ENCODE measurements at regions not wholly inside any gene's neighbourhood (a gene's known extent, or its start where the extent isn't known, plus 50 kb on each side); places are given as distances from the start of the nearest gene placed in this dataset.
A peak's percentile ranks its signal among the peaks of the same experiment; 100 is the strongest.

DNA sequence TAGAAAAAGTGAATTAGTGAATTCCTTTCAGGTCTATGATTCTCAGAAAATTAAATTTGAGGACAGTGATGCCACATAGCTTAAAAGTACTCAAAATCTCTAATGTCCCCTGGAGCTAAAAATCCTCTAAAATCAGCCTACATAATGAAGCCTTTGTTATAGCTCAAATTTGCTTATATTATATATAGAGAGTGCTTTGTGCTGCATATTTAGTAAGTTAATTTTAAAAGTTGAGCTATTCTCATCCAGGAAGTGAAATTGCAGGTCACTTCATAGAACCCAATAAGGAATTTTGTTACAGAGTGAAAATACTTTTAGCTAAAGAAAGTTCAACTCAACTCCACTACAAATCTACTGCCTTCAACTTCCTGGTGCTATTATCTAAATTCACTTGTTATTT lies 507.5 kb upstream of the MAP3K7 start:
- no peaks in the 10 kb centered on the region for H3K36me3 Mint-ChIP-seq
- no peak overlapping the region for H3K4me3 Mint-ChIP-seq
- DNase-seq, result no peak
- no peak overlapping the region for H3K27ac Mint-ChIP-seq
- H3K9me3 Mint-ChIP-seq, result peaks cover 0 to 2% (median 0%) of the 10 kb centered on the region in 8 donors
- Histone ChIP-seq H3K4me1 (ENCODE audit: insufficient read depth, low read length) (no peaks in the 10 kb centered on the region), H3K27ac (ENCODE audit: low read depth, low read length) (no peak overlapping the region), H3K9me3 (ENCODE audit: control insufficient read depth in 1 of 2, low read length in 2 of 2) (no peaks in the 10 kb centered on the region), H3K27me3 (ENCODE audit: insufficient read depth, low read length) (no peaks in the 10 kb centered on the region), H3K4me3 (ENCODE audit: low read length in 2 of 2) (no peak overlapping the region), H3K36me3 (ENCODE audit: insufficient read depth, low read length) (no peaks in the 10 kb centered on the region)
- no peaks in the 10 kb centered on the region for H3K4me1 Mint-ChIP-seq
- H3K27me3 Mint-ChIP-seq, result peaks cover under 1 to 1% of the 10 kb centered on the region in 2 donors
- ChIA-PET POLR2A (ENCODE audit: partially characterized antibody) (no interaction called here), CTCF (ENCODE audit: partially characterized antibody) (interaction anchor here (2.0 kb wide), 1 partner anchor 13 kb away, joined by 7 read pairs; no protein-coding TSS in a partner anchor)
- intact Hi-C loops (cut with micrococcal nuclease), result no loop called here

DNA sequence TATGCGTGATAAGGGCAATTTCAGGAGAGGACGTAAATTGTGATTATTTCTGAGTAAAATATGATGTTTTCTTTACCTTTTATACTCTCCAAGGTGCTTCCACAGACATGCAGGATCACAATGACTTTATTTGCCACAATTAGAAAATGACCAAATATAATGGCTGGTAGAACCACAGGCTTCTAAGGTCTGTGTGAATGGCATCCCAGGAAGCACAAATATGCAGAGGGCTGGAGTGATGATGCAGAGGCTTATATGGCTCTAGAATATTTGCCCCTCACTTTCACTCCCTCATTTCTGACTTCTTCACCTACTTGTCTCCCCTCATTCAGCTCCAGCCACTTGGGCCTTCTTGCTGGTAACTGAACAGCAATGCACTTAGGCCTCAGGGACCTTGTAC lies 502.1 kb upstream of the MAP3K7 start:
- peaks cover 0 to 2% (median 0%) of the 10 kb centered on the region in 8 donors for H3K9me3 Mint-ChIP-seq
- no peak overlapping the region for H3K4me3 ChIP-seq (ENCODE audit: low read length in 2 of 2)
- H3K27ac Mint-ChIP-seq, result no peak overlapping the region

DNA sequence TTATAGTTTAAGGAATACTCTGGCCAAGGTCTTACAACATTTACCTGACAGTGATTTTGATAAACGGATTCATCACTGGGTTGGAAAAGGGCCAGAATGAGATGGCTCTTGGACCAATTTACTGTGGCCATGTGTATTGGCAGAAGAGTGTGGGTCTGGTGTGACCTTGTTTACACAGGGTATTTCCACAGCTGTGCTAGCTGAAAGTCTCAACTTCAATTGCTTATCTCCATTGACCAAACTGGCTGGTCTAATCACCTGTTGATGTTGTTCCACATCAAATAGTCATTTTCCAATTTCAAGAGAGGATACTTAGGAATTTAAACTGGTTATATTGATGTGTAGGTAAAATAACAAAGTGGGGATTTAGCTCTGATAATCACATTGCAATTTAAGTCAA lies 501.6 kb upstream of the MAP3K7 start:
- H3K27ac Mint-ChIP-seq, result no peak overlapping the region
- H3K27me3 ChIP-seq (ENCODE audit: insufficient read depth, low read length), result no peaks in the 10 kb centered on the region
- no peaks in the 10 kb centered on the region for H3K4me1 ChIP-seq (ENCODE audit: insufficient read depth, low read length)
- no peak overlapping the region for H3K27ac ChIP-seq (ENCODE audit: low read depth, low read length)
- DNase-seq, result no peak
- H3K36me3 ChIP-seq (ENCODE audit: insufficient read depth, low read length), result no peaks in the 10 kb centered on the region
- H3K36me3 Mint-ChIP-seq, result no peaks in the 10 kb centered on the region
- no peaks in the 10 kb centered on the region for H3K4me1 Mint-ChIP-seq
- POLR2A ChIA-PET (ENCODE audit: partially characterized antibody), result no interaction called here
- no peak overlapping the region for H3K4me3 ChIP-seq (ENCODE audit: low read length in 2 of 2)
- H3K9me3 Mint-ChIP-seq, result peaks cover 0 to 2% (median 0%) of the 10 kb centered on the region in 8 donors
- intact Hi-C loops (cut with micrococcal nuclease), result no loop called here
- no peak overlapping the region for H3K4me3 Mint-ChIP-seq
- H3K9me3 ChIP-seq (ENCODE audit: control insufficient read depth in 1 of 2, low read length in 2 of 2), result no peaks in the 10 kb centered on the region
- no peaks in the 10 kb centered on the region for H3K27me3 Mint-ChIP-seq
- CTCF ChIA-PET (ENCODE audit: partially characterized antibody), result interaction anchor here (1.8 kb wide), 1 partner anchor 11 kb away, joined by 4 read pairs; no protein-coding TSS in a partner anchor

More for the DNA sequence above, 502.1 kb upstream of the MAP3K7 start:
- no peaks in the 10 kb centered on the region for H3K9me3 ChIP-seq (ENCODE audit: control insufficient read depth in 1 of 2, low read length in 2 of 2)
- no peaks in the 10 kb centered on the region for H3K27me3 ChIP-seq (ENCODE audit: insufficient read depth, low read length)
- no peak for DNase-seq
- Mint-ChIP-seq H3K36me3 (no peaks in the 10 kb centered on the region), H3K27me3 (no peaks in the 10 kb centered on the region), H3K4me3 (no peak overlapping the region), H3K4me1 (no peaks in the 10 kb centered on the region)
- H3K4me1 ChIP-seq (ENCODE audit: insufficient read depth, low read length), result no peaks in the 10 kb centered on the region
- ChIA-PET CTCF (ENCODE audit: partially characterized antibody) (interaction anchor here (2.0 kb wide), 1 partner anchor 8 kb away, joined by 6 read pairs; no protein-coding TSS in a partner anchor), POLR2A (ENCODE audit: partially characterized antibody) (no interaction called here)
- H3K36me3 ChIP-seq (ENCODE audit: insufficient read depth, low read length), result no peaks in the 10 kb centered on the region
- H3K27ac ChIP-seq (ENCODE audit: low read depth, low read length), result no peak overlapping the region
- intact Hi-C loops (cut with micrococcal nuclease), result no loop called here

DNA sequence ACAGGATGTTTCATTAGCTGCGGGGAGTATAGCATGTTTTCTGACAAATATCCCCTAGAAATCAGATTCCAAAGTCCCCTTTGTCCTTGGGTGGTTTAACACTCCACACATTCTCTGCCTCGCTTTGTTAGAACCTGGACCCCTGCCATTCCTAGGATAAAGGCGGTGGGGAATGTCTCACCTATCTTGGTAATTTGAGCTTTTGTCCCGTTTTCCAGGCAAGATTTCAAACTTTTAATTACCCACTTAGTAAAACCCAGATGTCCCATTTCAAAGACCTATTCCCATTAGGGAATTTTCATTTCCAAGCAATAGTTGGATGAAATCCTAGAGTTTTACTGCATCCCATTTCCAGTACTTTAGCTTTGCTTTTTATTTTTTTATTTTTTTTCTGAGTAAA lies 501.0 kb upstream of the MAP3K7 start:
- H3K27me3 Mint-ChIP-seq, result no peaks in the 10 kb centered on the region
- H3K36me3 Mint-ChIP-seq, result no peaks in the 10 kb centered on the region
- H3K9me3 ChIP-seq (ENCODE audit: control insufficient read depth in 1 of 2, low read length in 2 of 2), result no peaks in the 10 kb centered on the region
- no peak overlapping the region for H3K27ac Mint-ChIP-seq
- H3K4me3 ChIP-seq (ENCODE audit: low read length in 2 of 2), result no peak overlapping the region
- intact Hi-C loops (cut with micrococcal nuclease), result no loop called here
- H3K4me3 Mint-ChIP-seq, result no peak overlapping the region
- CTCF ChIA-PET (ENCODE audit: partially characterized antibody), result interaction anchor here (1.8 kb wide), 1 partner anchor 12 kb away, joined by 4 read pairs; no protein-coding TSS in a partner anchor
- H3K4me1 Mint-ChIP-seq, result no peaks in the 10 kb centered on the region
- POLR2A ChIA-PET (ENCODE audit: partially characterized antibody), result no interaction called here
- peaks cover 0 to 2% (median 0%) of the 10 kb centered on the region in 8 donors for H3K9me3 Mint-ChIP-seq
- H3K36me3 ChIP-seq (ENCODE audit: insufficient read depth, low read length), result no peaks in the 10 kb centered on the region
- no peaks in the 10 kb centered on the region for H3K27me3 ChIP-seq (ENCODE audit: insufficient read depth, low read length)
- no peak overlapping the region for H3K27ac ChIP-seq (ENCODE audit: low read depth, low read length)
- DNase-seq, result no peak
- no peaks in the 10 kb centered on the region for H3K4me1 ChIP-seq (ENCODE audit: insufficient read depth, low read length)

DNA sequence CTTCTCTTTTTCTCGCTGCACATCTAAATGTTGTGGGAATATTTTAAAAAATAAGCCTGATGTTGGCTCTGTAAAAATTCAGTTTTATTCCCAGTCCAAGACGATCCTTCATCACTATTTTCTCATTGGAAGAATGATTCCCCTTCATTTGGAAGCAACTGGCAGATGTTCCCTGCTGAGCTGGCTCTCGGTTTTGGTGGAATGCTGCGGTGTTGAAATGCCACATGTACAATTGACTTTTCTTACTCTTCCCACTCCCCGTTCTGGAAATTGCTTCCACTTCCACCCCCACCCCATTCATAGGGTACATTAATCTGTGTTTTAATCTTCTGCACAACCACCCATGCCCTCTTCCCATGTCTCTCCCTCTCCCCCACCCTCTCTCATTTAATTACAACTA lies 496.3 kb upstream of the MAP3K7 start:
- ChIA-PET CTCF (ENCODE audit: partially characterized antibody) (interaction anchor here (0.9 kb wide), 1 partner anchor 22 kb away, joined by 3 read pairs; no protein-coding TSS in a partner anchor), POLR2A (ENCODE audit: partially characterized antibody) (no interaction called here)
- Histone ChIP-seq H3K36me3 (ENCODE audit: insufficient read depth, low read length) (no peaks in the 10 kb centered on the region), H3K4me1 (ENCODE audit: insufficient read depth, low read length) (no peaks in the 10 kb centered on the region), H3K4me3 (ENCODE audit: low read length in 2 of 2) (no peak overlapping the region), H3K27me3 (ENCODE audit: insufficient read depth, low read length) (no peaks in the 10 kb centered on the region), H3K9me3 (ENCODE audit: control insufficient read depth in 1 of 2, low read length in 2 of 2) (no peaks in the 10 kb centered on the region), H3K27ac (ENCODE audit: low read depth, low read length) (no peak overlapping the region)
- H3K4me3 Mint-ChIP-seq, result no peak overlapping the region
- H3K4me1 Mint-ChIP-seq, result peaks cover 0 to 1% (median 0%) of the 10 kb centered on the region in 4 donors
- H3K36me3 Mint-ChIP-seq, result no peaks in the 10 kb centered on the region
- H3K27me3 Mint-ChIP-seq, result no peaks in the 10 kb centered on the region
- intact Hi-C loops (cut with micrococcal nuclease), result no loop called here
- no peak overlapping the region for H3K27ac Mint-ChIP-seq
- H3K9me3 Mint-ChIP-seq, result peaks cover 0 to 2% (median 0%) of the 10 kb centered on the region in 8 donors
- DNase-seq, result no peak

DNA sequence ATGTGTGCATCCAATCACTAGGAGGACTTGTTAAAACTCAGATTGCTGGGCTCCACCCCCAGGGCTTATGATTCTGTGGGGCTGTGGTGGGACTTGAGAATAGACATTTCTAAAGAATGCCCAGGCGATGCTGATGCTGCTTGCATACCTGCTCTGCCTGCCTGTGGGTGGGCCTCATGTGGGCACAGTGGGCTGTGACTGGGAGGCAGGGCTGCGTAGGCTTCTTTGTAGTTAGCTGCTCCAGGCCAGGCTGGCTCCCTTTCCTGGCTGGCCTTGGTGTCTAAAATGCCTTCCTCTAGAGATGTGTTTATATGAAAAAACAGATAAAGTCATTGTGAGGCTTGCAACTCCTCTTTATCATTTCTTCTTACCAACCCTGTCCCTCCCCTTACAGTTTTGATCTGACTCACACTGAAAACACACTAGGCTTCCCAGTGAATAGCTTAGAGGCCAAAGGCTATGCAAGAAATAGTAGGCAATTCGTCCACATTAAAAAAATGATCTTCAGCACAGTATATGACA lies 495.5 kb upstream of the MAP3K7 start:
- Mint-ChIP-seq H3K4me1 (peaks cover 0 to 1% (median 0%) of the 10 kb centered on the region in 4 donors), H3K9me3 (peaks cover 0 to 2% (median 0%) of the 10 kb centered on the region in 8 donors), H3K36me3 (no peaks in the 10 kb centered on the region), H3K4me3 (no peak overlapping the region), H3K27me3 (no peaks in the 10 kb centered on the region), H3K27ac (no peak overlapping the region)
- no peaks in the 10 kb centered on the region for H3K27me3 ChIP-seq (ENCODE audit: insufficient read depth, low read length)
- H3K27ac ChIP-seq (ENCODE audit: low read depth, low read length), result no peak overlapping the region
- ChIA-PET CTCF (ENCODE audit: partially characterized antibody) (interaction anchor here (0.9 to 2.0 kb wide), 3 partner anchors 12 to 141 kb away, joined by 3 to 7 read pairs (median 4); no protein-coding TSS in a partner anchor), POLR2A (ENCODE audit: partially characterized antibody) (no interaction called here)
- no peak for DNase-seq
- H3K4me3 ChIP-seq (ENCODE audit: low read length in 2 of 2), result no peak overlapping the region
- no peaks in the 10 kb centered on the region for H3K36me3 ChIP-seq (ENCODE audit: insufficient read depth, low read length)
- no peaks in the 10 kb centered on the region for H3K4me1 ChIP-seq (ENCODE audit: insufficient read depth, low read length)
- intact Hi-C loops (cut with micrococcal nuclease), result no loop called here
- no peaks in the 10 kb centered on the region for H3K9me3 ChIP-seq (ENCODE audit: control insufficient read depth in 1 of 2, low read length in 2 of 2)

DNA sequence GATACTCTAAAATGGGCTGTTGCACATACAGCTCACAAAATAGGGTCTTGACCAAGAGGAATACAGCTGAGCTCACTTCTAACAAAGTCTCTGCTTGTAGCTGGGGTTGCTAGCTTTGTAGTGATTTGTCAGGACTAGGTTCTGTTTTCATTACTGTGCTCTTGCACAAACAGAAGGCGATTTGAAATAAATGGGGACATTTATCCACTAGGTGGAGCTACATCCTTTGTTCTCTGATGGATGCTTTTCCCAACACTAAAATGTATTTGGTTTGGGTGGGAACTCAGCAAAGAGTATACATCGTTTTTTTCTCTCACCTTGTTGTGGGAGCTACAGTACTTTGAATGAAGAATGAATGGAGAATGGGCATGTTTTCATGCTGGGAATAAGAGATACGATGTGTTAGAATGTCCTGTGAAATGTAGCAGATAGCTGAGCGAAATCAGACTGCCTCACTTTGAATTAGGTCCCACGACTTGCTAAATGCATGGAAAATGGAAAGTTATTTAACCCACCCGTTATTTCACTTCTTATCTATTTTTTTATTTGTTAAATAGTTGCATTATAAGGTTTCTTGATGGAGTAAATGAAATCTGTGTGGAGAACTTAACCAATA lies 494.7 kb upstream of the MAP3K7 start:
- H3K4me1 ChIP-seq (ENCODE audit: insufficient read depth, low read length), result no peaks in the 10 kb centered on the region
- POLR2A ChIA-PET (ENCODE audit: partially characterized antibody), result no interaction called here
- Mint-ChIP-seq H3K36me3 (no peaks in the 10 kb centered on the region), H3K9me3 (peaks cover 0 to 2% (median 0%) of the 10 kb centered on the region in 8 donors), H3K27me3 (no peaks in the 10 kb centered on the region), H3K4me3 (no peak overlapping the region), H3K4me1 (peaks cover 0 to 1% (median 0%) of the 10 kb centered on the region in 4 donors), H3K27ac (peak overlapping the region in 1 of 7 donors; percentile 11)
- no peak overlapping the region for H3K4me3 ChIP-seq (ENCODE audit: low read length in 2 of 2)
- H3K36me3 ChIP-seq (ENCODE audit: insufficient read depth, low read length), result no peaks in the 10 kb centered on the region
- DNase-seq, result peak in 1 of 5 donors; percentile 7
- intact Hi-C loops (cut with micrococcal nuclease), result no loop called here
- no peak overlapping the region for H3K27ac ChIP-seq (ENCODE audit: low read depth, low read length)
- no peaks in the 10 kb centered on the region for H3K27me3 ChIP-seq (ENCODE audit: insufficient read depth, low read length)
- no peaks in the 10 kb centered on the region for H3K9me3 ChIP-seq (ENCODE audit: control insufficient read depth in 1 of 2, low read length in 2 of 2)
- CTCF ChIA-PET (ENCODE audit: partially characterized antibody), result interaction anchor here (0.6 to 2.1 kb wide), 6 partner anchors 8 to 830 kb away, joined by 3 to 7 read pairs (median 5); no protein-coding TSS in a partner anchor
